NCI-H1105 (cell line): ENCODE measurements at regions not wholly inside any gene's neighbourhood (a gene's known extent, or its start where the extent isn't known, plus 50 kb on each side); places are given as distances from the start of the nearest gene placed in this dataset.

Experiments used
- DNase-seq: peaks from one replicate; lab custom pipeline; 2025; lab: John Stamatoyannopoulos, UW

DNA sequence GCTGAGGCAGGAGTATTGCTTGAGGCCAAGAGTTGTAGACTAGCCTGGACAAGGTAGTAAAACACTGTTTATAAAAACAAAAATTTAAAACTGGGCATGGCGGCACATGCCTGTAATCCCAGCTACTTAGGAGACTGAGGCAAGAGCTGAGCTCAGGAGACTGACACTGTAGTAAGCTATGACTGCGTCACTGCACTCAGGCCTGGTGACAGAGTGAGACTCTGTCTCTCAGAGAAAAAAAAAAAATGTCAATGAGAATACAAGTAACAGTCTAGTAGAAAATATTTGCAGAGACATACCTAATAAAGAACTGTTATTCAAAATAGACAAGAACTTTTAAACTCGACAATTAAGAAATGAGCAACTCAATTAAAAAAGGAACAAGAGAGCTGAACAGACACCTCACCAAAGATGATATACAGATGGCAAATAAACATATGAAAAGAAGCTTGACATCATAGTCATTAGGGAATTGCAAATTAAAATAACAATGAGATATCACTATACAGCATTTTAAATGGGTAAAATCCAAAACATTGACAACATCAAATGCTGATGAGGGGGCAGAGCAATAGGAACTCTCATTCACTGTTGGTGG, 624.3 kb upstream of the ZEB2 start:
- no peak for DNase-seq

GRCh38 chr2:145141981-145142380, 622.1 kb upstream of the ZEB2 start:
- DNase-seq, result no peak

DNA sequence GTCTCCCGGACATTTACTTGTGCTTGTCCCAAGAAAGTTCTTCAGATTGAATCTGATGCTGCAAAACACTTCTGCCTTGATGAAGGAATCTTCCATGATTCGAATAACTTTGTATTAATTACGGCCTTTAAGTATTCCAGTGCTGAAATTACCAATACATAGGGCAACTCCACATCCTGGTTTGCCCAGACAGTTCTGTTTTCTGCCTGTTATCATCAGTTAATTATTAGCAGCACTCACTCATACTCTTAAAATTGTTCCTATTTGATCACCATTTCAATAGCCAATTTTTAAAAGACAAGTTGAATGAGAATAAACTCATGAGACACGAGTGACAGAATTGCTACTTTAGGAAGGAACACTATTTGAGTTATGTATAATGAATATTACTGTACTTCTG, 620.7 kb upstream of the ZEB2 start:
- no peak for DNase-seq

DNA sequence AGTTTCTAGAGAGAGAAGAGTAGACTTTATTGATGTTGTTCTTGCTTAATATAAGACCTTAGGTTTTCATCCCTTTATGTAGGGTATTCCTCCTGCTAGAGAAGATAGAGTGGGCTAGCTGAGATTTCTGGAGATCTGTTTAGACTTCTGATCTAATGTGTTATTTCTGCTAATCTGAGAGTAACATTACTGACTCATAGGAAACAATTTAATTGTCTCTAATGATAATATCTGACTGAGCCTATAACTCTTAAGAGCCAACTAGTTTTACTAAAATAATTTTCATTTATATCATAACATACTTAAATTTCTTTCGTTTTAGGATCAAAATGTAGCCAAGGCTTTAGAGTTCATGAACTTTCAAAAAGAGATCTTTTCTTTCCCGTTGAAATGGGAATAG, 618.7 kb upstream of the ZEB2 start:
- DNase-seq, result no peak

GRCh38 chr2:145137901-145138300, 618.0 kb upstream of the ZEB2 start:
- DNase-seq, result no peak

DNA sequence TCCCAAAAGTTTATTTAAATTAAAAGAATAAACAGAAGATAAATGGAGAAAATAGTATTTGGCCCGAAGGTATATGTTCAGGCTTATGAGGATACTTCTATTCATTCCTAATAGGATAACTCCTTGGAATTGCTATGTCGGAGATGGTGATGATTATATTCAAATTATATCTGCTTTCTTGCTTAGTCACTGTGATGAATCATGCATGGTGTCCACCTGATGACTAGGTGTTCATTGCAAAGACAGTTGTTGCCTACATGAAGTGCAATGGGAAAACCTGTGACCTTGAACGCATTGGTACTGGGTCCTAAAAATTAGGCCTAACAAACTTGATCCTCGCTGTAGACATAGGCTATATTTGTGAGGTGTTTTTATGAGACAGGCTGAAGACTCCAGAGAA, 617.3 kb upstream of the ZEB2 start:
- DNase-seq, result no peak

DNA sequence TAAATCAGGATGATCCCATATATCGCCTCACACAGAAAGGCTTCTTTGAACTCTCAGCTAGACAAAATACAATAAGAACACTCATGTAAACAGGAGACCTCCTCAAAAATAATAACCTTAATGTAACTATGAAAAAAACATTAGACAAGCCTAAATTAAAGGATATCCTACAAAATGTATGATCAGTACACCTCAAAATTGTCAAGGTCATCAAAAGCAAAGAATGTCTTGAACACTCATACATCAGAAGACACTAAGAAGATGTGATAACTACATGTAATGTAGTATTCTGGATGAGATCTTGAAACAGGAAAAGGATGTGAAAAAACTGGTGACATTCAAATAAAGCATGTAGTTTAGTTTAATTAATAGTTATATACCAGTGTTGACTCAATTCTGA, 616.8 kb upstream of the ZEB2 start:
- no peak for DNase-seq

DNA sequence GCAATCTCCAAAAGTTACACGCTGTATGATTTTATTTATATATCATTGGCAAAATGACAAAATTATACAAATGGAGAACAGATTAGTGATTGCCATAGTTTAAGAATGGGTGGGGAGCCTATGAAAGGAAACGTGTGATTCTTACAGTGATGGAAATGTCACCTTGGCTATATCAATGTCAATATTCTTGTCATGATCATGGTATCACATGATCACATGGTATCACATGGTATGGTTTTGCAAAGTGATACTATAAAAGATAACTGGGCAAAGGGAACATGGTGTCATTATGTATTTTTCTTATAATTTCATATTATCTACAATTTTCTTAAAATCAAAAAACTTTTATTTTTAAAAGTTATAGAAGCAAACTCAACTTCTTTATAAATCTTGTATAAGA, 606.2 kb upstream of the ZEB2 start:
- no peak for DNase-seq

DNA sequence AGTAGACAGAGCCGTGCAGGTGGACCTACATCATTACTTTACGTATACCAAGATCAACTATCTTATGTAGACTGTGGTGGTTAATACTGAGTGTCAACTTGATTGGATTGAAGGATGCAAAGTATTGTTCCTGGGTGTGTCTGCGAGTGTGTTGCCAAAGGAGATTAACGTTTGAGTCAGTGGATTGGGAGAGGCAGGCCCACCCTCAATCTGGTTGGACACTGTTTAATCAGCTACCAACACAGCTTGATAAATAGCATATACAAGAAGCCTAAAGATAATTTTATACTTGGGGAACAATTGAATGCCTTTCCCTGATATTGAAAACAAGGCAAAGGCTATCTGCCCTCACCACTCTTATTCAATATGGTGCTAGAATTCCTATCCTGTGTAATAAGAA, 604.2 kb upstream of the ZEB2 start:
- DNase-seq, result no peak

DNA sequence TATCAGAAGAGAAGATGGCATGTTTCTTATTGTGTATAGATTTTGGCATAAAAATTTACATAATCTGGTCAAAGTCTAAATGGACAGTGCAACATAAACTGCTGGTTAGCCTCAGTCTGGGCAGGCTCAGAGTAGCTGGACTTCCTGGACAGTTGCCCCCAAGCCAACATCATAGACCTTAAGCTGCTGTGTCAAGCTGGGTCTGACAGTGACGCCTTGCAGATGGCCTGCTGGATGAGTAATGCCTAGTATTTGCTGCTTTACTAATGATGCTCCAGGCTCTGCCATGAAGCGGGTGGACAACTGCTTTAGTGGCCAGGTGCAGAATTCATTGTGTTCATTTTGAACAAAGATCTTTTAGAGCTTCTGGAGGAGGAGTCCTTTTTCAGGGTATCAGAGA, 603.7 kb upstream of the ZEB2 start:
- DNase-seq, result no peak

DNA sequence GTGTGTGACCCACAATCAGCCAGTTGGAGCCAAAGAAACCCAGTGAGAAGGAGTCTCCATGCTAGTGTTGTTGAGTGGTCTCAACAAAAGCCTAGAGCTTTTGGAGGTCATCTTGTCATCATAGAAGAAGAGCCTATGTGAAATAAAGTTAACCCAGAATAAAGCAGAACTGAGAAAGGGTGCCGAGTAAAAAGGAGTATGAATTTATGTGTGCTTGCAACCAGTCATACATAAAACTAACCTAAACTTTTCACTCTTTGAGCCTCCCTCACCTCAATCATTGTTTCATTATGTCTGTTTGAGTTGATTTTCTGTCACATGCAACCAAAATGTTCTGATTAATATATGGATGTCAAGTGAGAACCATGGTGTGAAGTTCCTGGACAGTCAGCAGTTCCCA, 599.3 kb upstream of the ZEB2 start:
- no peak for DNase-seq

DNA sequence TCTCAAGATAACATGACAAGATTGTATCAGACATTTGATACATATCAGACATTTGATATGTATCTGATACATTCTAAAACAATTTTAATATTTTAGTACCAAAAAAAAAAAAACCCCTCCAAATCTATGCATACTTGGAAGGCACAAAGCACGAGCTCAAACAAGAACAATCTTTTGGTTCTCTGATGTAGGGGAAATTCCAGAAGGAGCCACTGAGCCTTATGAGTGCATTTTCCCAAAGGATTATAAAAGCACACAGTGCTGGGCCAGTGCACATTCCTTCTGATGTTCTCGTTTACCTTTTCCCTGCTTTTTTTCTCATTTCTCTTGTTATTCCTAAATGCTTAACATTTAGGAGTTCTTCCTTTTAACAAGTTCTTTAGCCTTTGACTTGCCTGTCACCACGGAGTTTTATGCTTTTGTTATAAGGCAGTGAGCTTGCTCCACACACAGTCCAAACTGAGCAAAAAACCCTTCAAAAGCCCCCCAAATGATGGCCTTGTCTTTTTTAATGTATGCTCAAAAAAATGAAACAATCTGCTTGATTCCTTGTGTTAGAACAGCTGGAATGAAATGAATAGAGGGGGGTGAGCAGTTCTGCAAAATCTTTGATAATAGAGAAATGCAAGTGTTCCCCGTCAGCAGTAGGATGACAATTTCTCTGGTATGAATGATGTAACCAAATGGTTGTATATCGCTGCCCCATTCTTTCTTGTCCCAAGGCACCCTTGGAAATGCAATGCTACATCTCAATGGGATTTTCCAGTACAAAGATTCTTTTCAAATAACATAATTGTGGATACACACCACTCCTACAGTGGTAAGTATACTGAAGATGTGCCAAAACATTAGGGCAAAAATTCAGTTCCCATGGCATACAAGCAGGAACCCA, 597.2 kb upstream of the ZEB2 start:
- DNase-seq, result no peak

- DNase-seq, result no peak
Measured at GRCh38 chr2:145116056-145116455, 596.1 kb upstream of the ZEB2 start.

GRCh38 chr2:145114726-145115125, 594.8 kb upstream of the ZEB2 start:
- DNase-seq, result no peak

DNA sequence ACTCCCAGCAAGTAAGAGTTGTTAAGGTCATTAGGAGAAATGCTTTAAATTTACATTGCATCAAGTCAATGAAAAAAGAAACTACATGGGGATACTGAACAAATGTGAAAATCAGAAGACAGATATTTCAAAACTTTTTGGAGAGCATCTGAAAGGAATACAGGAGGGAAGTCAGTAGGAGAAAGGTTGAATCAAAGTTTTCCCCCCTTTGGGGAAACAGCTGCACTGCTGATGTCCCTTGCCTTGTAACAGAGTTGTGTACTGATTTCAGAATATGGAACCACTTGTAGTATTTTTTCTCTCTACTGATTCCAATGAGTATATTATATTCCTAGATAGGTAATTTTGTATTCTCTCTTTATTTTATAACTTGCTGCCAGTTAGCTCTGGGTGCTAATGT, 592.5 kb upstream of the ZEB2 start:
- DNase-seq, result no peak

DNA sequence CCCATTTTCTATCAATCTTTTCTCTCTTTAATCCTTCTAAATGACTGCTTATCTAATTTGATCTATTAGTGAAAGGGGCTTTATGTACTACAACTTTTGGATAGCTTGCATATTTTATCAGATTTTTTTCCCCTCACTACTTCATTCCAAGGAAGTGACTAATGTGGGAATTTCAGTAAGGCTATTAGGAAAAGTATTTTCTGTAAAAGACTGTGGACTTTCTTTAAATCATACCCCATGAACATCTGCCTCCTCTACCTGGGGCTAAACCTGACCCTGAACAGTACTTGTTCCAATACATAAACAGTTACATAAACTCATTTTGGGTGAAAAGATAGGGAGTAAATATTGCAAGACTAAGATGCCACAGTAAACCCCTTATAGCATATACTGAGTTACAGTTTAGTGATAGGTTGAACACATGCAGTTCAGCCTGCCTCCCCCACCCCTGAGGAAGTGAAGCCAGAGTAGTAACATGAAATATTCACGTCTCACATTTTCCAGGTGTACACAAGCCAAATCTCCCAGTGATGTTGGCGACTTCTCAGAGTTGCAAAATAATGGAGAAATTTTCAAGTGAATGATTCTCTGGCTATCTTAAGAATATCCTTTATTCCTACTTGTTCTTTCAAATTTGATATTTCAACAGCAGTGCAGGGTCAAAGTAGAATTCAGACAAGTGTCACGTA, 590.9 kb upstream of the ZEB2 start:
- DNase-seq, result no peak

DNA sequence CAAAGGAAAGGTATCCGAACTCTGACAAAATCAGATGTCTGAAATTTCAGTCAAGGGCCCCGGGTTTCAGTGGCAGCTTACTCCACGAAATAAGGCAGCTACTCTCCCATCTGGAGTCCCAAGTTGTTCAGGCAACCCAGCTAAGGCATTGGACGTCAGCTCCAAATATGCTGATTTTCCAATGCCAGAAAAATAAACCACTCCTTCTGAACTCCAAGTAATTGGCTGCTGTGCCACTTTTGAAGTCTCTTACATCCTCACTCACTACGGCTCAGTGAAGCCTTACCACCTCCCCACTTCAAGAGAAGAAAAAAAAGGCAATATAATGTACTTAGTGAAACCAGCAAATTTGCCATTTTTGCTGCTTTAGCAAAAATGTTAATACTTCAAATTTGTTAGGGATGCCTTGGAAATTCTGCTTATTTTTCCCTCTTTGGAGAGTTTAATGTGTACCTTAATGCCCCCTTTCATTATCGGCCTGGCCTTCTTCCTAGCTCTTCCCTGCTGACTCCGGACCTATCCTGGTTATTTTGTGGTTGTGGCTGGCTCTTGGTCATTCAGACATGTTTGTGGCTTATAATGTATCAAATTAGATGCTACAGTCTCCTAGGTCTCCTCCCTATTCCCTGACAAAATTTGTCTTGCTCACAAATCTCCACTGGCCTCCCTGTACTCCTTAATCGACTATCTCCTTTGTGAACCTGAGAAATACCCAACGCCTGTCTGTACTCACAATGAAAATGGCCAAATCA, 589.2 kb upstream of the ZEB2 start:
- no peak for DNase-seq

GRCh38 chr2:145108361-145108778, 588.5 kb upstream of the ZEB2 start:
- no peak for DNase-seq

- DNase-seq, result no peak
Measured at GRCh38 chr2:145106293-145106692, 586.4 kb upstream of the ZEB2 start.

DNA sequence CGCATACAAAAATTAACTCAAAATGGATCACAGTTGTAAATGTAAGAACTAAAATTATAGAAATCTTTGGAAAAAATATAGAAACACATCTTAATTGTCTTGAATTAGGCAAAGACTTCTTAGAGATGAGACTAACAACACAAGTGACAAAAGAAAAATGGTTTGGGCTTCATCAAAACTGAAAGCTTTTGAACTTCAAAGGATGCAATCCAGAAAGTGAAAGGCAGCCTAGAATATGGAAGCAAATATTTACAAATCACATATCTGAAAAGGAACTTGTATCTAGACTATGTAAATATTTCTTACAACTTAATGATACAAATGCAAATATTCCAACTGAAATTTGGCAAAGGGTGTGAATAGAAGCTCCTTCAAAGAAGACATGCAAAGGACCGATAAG, 582.8 kb upstream of the ZEB2 start:
- no peak for DNase-seq

DNA sequence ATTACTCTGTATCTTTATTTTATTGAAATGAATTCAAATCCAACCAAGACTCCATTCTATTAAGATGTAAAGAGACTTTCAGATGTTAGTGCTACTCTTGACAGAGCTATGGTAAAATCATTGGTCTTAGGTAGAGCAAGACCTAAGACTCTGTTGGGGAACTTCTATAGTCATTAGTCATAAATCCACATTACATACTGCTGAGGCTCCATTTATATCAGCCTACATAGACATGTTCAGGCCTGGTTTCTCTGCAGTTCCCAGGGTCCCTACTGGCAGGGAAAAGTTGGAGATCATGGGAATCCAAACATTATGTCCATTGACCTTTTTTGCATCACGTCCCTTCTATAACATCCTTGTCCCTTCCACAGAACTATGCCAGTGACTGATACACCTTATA, 580.4 kb upstream of the ZEB2 start:
- no peak for DNase-seq

GRCh38 chr2:145096582-145096981, 576.7 kb upstream of the ZEB2 start:
- no peak for DNase-seq
